Esophagus squamous epithelium (tissue), 5 donors: ENCODE measurements at regions not wholly inside any gene's neighbourhood (a gene's known extent, or its start where the extent isn't known, plus 50 kb on each side); places are given as distances from the start of the nearest gene placed in this dataset.

ENCODE experiments used
- DNase-seq: peaks from one replicate; lab custom pipeline; 2025; lab: John Stamatoyannopoulos, UW
- H3K27ac ChIP-seq, 4 donors: fragments of 200-600 bp; sonication (generic); one replicate each; pipeline ENCODE4 v1.5.1; 2016 to 2019; ENCODE audit warnings: mild to moderate bottlenecking in 1 of 4
- H3K27me3 ChIP-seq, 4 donors: fragments of 200-600 bp; sonication (generic); 1 replicate in 3 of 4; 2 replicates in 1 of 4; pipeline versions ENCODE4 v1.5.1 to v1.6.0; 2017 to 2021; ENCODE audit warnings: antibody characterized with exemption in 1 of 4
- H3K36me3 ChIP-seq, 3 donors: fragments of 200-600 bp; sonication (generic); one replicate each; pipeline ENCODE4 v1.5.1; 2016 to 2019
- H3K4me1 ChIP-seq, 3 donors: fragments of 200-600 bp; sonication (generic); one replicate each; pipeline ENCODE4 v1.5.1; 2017 to 2019
- H3K4me3 ChIP-seq, 4 donors: fragments of 200-600 bp; sonication (generic); 1 replicate in 3 of 4; 2 replicates in 1 of 4; pipeline ENCODE4 v1.5.1; 2016 to 2019; ENCODE audit warnings: mild to moderate bottlenecking in 2 of 4, moderate library complexity in 1 of 4
- H3K9me3 ChIP-seq, 3 donors: fragments of 200-600 bp; sonication (generic); one replicate each; pipeline ENCODE4 v1.5.1; 2016 to 2019
- POLR2A ChIP-seq, 4 donors: fragments of 450-650 bp; IDR thresholded peaks; one replicate each; pipeline ENCODE4 v1.6.1; 2017; ENCODE audit warnings: antibody characterized with exemption in 4 of 4, mild to moderate bottlenecking in 4 of 4, moderate library complexity in 3 of 4
- WGBS, 2 donors: methylation state at CpG; one replicate each; pipeline ENCODE4 v1.1.5; 2018; 5-methylcytosine and 5-hydroxymethylcytosine counted together
- intact Hi-C: fragments of 100-400 bp; cut with DNase I; formaldehyde crosslinking; loops from one replicate; pipeline ENCODE4 v1.15.0; 2022
- TF ChIP-seq, protein P1 (sequence below), 6 experiments: fragments of 450-650 bp in 4 of 6; fragments of 200-600 bp in 2 of 6; sonication (generic) in 2 of 6; IDR thresholded peaks; one replicate each; pipeline ENCODE4 v1.5.1; 2016 to 2019; ENCODE audit warnings: antibody characterized with exemption in 6 of 6, mild to moderate bottlenecking in 4 of 6, moderate library complexity in 4 of 6
- donor health status: DM: yes; HTN: yes; CAD: no.

DNA sequence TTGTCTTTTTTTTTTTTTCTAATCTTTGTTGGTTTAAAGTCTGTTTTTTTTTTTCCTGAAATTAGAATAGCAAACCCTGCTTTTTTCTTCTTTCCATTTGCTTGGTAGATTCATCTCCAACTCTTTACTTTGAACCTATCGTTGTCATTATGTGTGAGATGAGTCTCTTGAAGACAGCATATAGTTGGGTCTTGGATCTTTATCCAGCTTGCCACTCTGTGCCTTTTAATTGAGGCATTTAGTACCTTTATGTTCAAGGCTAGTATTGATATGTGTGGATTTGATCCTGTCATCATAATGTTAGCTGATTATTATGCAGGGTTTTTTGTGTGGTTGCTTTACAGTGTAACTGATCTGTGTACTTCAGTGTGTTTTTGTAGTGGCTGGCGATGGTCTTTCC lies 383.8 kb downstream of the MAN2A1 start:
- Histone ChIP-seq H3K4me3 (no peak overlapping the region), H3K9me3 (peaks cover 0 to 18% (median 5%) of the 10 kb centered on the region in 3 donors), H3K4me1 (no peaks in the 10 kb centered on the region), H3K27me3 (no peaks in the 10 kb centered on the region), H3K27ac (no peak overlapping the region), H3K36me3 (no peaks in the 10 kb centered on the region)
- WGBS, 2 donors = 41 to 69% methylated on average over 2 of the region's 2 CpGs
- TF ChIP-seq POLR2A (IDR thresholded peaks at IDR 0.05) = no peak
- no peak for DNase-seq
- intact Hi-C loops = no loop called here

DNA sequence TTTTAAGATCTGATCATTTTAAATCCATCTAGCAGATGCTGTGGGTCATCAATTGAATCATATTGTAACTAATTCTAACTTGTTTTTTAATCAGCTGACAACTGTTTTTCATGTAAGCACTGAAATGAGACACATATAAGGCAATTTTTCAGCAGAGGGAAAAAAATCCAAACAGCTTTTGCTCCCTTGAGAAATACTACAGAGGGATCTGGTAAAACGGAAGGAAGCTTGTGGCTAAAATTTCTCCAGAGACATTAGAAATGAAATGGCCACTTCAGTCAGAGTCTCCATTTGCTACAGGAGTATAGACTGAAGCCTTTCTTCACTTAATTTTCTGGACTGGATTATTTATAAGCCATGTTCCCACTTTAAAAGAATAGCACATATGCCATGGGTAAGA lies 385.9 kb downstream of the MAN2A1 start:
- TF ChIP-seq, protein P1, sequence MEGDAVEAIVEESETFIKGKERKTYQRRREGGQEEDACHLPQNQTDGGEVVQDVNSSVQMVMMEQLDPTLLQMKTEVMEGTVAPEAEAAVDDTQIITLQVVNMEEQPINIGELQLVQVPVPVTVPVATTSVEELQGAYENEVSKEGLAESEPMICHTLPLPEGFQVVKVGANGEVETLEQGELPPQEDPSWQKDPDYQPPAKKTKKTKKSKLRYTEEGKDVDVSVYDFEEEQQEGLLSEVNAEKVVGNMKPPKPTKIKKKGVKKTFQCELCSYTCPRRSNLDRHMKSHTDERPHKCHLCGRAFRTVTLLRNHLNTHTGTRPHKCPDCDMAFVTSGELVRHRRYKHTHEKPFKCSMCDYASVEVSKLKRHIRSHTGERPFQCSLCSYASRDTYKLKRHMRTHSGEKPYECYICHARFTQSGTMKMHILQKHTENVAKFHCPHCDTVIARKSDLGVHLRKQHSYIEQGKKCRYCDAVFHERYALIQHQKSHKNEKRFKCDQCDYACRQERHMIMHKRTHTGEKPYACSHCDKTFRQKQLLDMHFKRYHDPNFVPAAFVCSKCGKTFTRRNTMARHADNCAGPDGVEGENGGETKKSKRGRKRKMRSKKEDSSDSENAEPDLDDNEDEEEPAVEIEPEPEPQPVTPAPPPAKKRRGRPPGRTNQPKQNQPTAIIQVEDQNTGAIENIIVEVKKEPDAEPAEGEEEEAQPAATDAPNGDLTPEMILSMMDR (IDR thresholded peaks at IDR 0.05) = no peak
- no peak for TF ChIP-seq POLR2A (IDR thresholded peaks at IDR 0.05)
- Histone ChIP-seq H3K4me1 (no peaks in the 10 kb centered on the region), H3K4me3 (no peak overlapping the region), H3K27me3 (no peaks in the 10 kb centered on the region), H3K9me3 (peaks cover 0 to 18% (median 5%) of the 10 kb centered on the region in 3 donors), H3K27ac (no peak overlapping the region), H3K36me3 (no peaks in the 10 kb centered on the region)
- no peak for DNase-seq
- WGBS, 2 donors = 59 to 73% methylated on average over 1 of the region's 1 CpG
- intact Hi-C loops = no loop called here

DNA sequence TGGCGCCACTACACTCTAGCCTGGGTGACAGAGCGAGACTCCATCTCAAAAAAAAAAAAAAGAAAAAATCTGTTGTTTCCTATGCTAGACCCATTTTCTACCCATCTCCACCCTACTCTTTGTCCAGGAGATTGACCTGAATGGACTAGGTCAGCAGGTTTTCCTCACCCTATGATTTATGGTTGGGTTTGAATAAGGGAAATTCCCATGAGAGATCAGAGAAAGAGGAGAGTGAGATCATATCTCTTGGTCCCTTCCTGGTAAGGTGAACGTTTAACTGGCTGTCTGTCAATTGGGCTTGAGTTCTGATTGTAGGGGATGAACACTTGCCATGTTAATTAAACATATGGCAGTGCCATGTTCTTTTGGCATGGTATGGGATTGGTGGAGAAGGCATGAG lies 387.4 kb downstream of the MAN2A1 start:
- Histone ChIP-seq H3K36me3 (no peaks in the 10 kb centered on the region), H3K4me3 (no peak overlapping the region), H3K4me1 (no peaks in the 10 kb centered on the region), H3K9me3 (peaks cover 0 to 16% (median 5%) of the 10 kb centered on the region in 3 donors), H3K27ac (no peak overlapping the region), H3K27me3 (no peaks in the 10 kb centered on the region)
- no peak for TF ChIP-seq POLR2A (IDR thresholded peaks at IDR 0.05)
- TF ChIP-seq, protein P1 (IDR thresholded peaks at IDR 0.05) = no peak
- intact Hi-C loops = no loop called here
- 70 to 79% methylated on average over 3 of the region's 3 CpGs for WGBS, 2 donors
- no peak for DNase-seq

DNA sequence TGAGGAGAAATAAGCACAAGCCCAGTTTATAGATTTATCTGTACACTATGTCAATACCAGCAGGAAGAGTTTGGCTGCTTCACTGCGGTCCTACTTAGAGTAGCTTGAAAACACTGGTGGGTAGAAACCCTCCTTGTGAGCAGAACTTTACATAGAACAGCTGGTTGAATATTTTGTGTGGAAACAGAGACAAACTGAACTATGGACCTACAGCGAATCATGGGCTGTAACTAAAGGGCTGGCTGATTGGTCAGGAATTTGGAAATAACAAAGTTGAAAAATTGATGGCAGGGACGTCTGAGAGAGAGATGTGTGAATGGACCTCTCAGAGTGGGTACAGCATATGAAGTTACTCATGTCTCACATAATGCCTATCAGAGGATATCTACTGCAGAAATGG lies 392.5 kb downstream of the MAN2A1 start:
- no peaks in the 10 kb centered on the region for H3K9me3 ChIP-seq
- 76 to 92% methylated on average over 3 of the region's 3 CpGs for WGBS, 2 donors
- H3K27me3 ChIP-seq = no peaks in the 10 kb centered on the region
- H3K27ac ChIP-seq = no peak overlapping the region
- H3K4me3 ChIP-seq = no peak overlapping the region
- intact Hi-C loops = no loop called here
- H3K36me3 ChIP-seq = no peaks in the 10 kb centered on the region
- H3K4me1 ChIP-seq = peaks cover 0 to 7% (median 0%) of the 10 kb centered on the region in 3 donors
- DNase-seq = no peak
- TF ChIP-seq POLR2A (IDR thresholded peaks at IDR 0.05) = no peak
- TF ChIP-seq, protein P1 (IDR thresholded peaks at IDR 0.05) = no peak

DNA sequence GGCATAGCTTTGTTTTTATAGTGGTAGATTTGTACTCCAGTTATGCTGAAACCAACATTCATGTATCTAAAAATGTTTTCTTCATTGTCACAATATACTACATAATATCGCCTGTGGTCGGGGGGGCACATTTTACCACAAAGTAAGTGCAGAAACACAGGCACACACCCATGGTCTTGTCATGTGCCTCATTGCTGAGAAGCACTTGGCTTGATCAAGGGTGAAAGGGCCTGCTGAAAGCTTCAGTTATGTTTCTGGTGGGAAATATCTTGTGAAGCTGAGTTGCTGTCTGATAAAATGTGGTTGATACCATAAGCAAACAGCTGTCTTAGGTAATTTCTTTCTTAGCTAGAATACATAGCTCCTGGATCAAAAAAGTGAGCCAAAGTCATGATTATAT lies 393.1 kb downstream of the MAN2A1 start:
- 94 to 100% methylated on average over 2 of the region's 2 CpGs for WGBS, 2 donors
- H3K27me3 ChIP-seq = no peaks in the 10 kb centered on the region
- no peaks in the 10 kb centered on the region for H3K9me3 ChIP-seq
- no peaks in the 10 kb centered on the region for H3K36me3 ChIP-seq
- TF ChIP-seq, protein P1 (IDR thresholded peaks at IDR 0.05) = no peak
- no peak for TF ChIP-seq POLR2A (IDR thresholded peaks at IDR 0.05)
- H3K4me1 ChIP-seq = peaks cover 0 to 12% (median 0%) of the 10 kb centered on the region in 3 donors
- no peak for DNase-seq
- no peak overlapping the region for H3K4me3 ChIP-seq
- intact Hi-C loops = no loop called here
- H3K27ac ChIP-seq = no peak overlapping the region

DNA sequence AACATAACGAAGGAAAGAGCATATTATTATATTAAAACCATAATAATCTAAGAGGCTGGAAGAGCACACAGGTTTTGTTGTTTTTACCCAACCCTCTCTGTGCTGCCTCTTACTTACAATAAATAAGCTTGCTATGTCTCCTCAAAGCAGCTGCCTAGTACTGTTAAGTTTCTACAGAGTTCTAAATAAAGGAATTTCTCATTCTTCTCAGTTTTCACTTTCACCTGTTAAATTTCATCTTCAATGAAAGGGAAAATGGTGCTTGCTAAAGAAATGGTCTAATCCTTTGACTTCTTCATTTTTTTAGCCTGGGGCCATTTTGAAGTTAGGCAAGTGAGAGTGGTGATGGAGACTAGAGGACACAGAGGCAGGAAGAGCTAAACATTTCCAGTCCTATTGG lies 396.1 kb downstream of the MAN2A1 start:
- WGBS, 2 donors = 89 to 100% methylated on average over 1 of the region's 1 CpG
- Histone ChIP-seq H3K9me3 (no peaks in the 10 kb centered on the region), H3K27ac (no peak overlapping the region), H3K27me3 (no peaks in the 10 kb centered on the region), H3K4me1 (peaks cover 0 to 26% (median 0%) of the 10 kb centered on the region in 3 donors), H3K4me3 (no peak overlapping the region), H3K36me3 (no peaks in the 10 kb centered on the region)
- intact Hi-C loops = no loop called here
- TF ChIP-seq, protein P1 (IDR thresholded peaks at IDR 0.05) = no peak
- TF ChIP-seq POLR2A (IDR thresholded peaks at IDR 0.05) = no peak
- no peak for DNase-seq
